Hepatocyte (in vitro differentiated cells): ENCODE measurements at regions not wholly inside any gene's neighbourhood (a gene's known extent, or its start where the extent isn't known, plus 50 kb on each side); places are given as distances from the start of the nearest gene placed in this dataset.

Experiments used
- CTCF ChIP-seq: fragments of 200-600 bp; sonication (generic); IDR thresholded peaks from 2 replicates; pipeline ENCODE4 v1.5.1; 2016; ENCODE audit warnings: antibody characterized with exemption, mild to moderate bottlenecking; ENCODE audit not compliant: poor library complexity
- EZH2 ChIP-seq: fragments of 200-600 bp; sonication (generic); IDR thresholded peaks from 2 replicates; pipeline ENCODE4 v1.6.1; 2016; ENCODE audit warnings: antibody characterized with exemption, mild to moderate bottlenecking, borderline replicate concordance
- EZH2phosphoT487 ChIP-seq: fragments of 200-600 bp; sonication (generic); IDR thresholded peaks from one replicate; pipeline ENCODE4 v1.6.1; 2018; ENCODE audit warnings: antibody characterized with exemption, mild to moderate bottlenecking, low read depth, moderate library complexity; ENCODE audit not compliant: unreplicated experiment, severe bottlenecking

- TF ChIP-seq CTCF (no peak), EZH2 (no peak), EZH2phosphoT487 (no peak)
Observed at GRCh38 chr7:86212976-86213375, 430.7 kb upstream of the GRM3 start.
